ENCODE measurements at regions not wholly inside any gene's neighbourhood (a gene's known extent, or its start where the extent isn't known, plus 50 kb on each side); places are given as distances from the start of the nearest gene placed in this dataset.
A peak's percentile ranks its signal among the peaks of the same experiment; 100 is the strongest.
"Not testable (repeated sequence)": the region's sequence is repeated elsewhere in the genome, so short reads cannot be mapped to it uniquely, and the experiment has no call there.

DNA sequence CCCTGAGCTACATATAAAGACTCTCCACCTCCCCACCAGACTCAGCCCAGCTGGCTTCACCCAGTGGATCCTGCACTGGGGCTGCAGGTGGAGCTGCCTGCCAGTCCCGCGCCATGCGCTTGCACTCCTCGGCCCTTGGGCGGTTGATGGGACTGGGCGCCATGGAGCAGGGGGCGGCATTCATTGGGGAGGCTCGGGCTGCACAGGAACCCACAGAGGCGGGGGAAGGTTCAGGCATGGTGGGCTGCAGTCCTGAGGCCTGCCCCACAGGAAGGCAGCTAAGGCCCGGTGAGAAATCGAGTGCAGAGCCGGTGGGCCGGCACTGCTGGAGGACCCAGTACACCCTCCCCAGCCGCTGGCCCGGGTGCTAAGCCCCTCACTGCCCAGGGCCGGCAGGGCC is 157.2 kb upstream of the GNAI1 start:
- TF ChIP-seq, protein P1, sequence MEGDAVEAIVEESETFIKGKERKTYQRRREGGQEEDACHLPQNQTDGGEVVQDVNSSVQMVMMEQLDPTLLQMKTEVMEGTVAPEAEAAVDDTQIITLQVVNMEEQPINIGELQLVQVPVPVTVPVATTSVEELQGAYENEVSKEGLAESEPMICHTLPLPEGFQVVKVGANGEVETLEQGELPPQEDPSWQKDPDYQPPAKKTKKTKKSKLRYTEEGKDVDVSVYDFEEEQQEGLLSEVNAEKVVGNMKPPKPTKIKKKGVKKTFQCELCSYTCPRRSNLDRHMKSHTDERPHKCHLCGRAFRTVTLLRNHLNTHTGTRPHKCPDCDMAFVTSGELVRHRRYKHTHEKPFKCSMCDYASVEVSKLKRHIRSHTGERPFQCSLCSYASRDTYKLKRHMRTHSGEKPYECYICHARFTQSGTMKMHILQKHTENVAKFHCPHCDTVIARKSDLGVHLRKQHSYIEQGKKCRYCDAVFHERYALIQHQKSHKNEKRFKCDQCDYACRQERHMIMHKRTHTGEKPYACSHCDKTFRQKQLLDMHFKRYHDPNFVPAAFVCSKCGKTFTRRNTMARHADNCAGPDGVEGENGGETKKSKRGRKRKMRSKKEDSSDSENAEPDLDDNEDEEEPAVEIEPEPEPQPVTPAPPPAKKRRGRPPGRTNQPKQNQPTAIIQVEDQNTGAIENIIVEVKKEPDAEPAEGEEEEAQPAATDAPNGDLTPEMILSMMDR (IDR thresholded peaks at IDR 0.05), result no peak
- no peaks in the 10 kb centered on the region for H3K27me3 Mint-ChIP-seq

DNA sequence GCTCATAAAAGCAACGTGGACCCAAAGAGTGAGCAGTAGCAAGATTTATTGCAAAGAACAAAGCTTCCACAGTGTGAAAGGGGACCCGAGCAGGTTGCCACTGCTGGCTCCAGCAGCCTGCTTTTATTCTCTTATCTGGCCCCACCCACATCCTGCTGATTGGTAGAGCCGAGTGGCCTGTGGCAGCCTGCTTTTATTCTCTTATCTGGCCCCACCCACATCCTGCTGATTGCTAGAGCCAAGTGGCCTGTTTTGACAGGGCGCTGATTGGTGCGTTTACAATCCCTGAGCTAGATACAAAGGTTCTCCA is 158.0 kb upstream of the GNAI1 start:
- H3K36me3 Mint-ChIP-seq (ENCODE audit: low read depth); H3K27me3 Mint-ChIP-seq; intact Hi-C loops (cut with DNase I, micrococcal nuclease); H3K27me3 ChIP-seq (ENCODE audit: control insufficient read depth in 1 of 2, insufficient read depth in 2 of 2, low read length in 2 of 2); CTCF ChIA-PET; H3K36me3 ChIP-seq (ENCODE audit: insufficient read depth, low read length); H3K9me3 ChIP-seq (ENCODE audit: control insufficient read depth in 1 of 2, insufficient read depth in 1 of 2, low read length in 2 of 2); H3K27ac Mint-ChIP-seq; H3K9me3 Mint-ChIP-seq; H3K4me1 ChIP-seq (ENCODE audit: insufficient read depth, low read length); H3K27ac ChIP-seq (ENCODE audit: low read depth in 1 of 2, low read length in 2 of 2): not testable (repeated sequence)
- ATAC-seq (ENCODE audit: poor library complexity), result peak; percentile 60
- H3K4me1 Mint-ChIP-seq (ENCODE audit: low read depth), result peaks cover 13% of the 10 kb centered on the region
- peak in 2 of 14 experiments; percentile 4 to 10 for DNase-seq
- peak overlapping the region; percentile 9 for H3K4me3 ChIP-seq (ENCODE audit: low read length)
- POLR2A ChIA-PET, result interaction anchor here (0.7 to 1.1 kb wide), 3 partner anchors 65 to 132 kb away, joined by 3 to 4 read pairs (median 4); no protein-coding TSS in a partner anchor
- peak overlapping the region; percentile 82 for H3K4me3 Mint-ChIP-seq

More for the DNA sequence above, 157.2 kb upstream of the GNAI1 start:
- DNase-seq (no peak), ATAC-seq (ENCODE audit: poor library complexity) (no peak)
- H3K27ac ChIP-seq (ENCODE audit: low read depth in 1 of 2, low read length in 2 of 2), result no peak overlapping the region
- H3K4me1 Mint-ChIP-seq (ENCODE audit: low read depth), result peaks cover 13% of the 10 kb centered on the region
- H3K9me3 Mint-ChIP-seq, result peaks cover 7% of the 10 kb centered on the region
- H3K27me3 ChIP-seq (ENCODE audit: control insufficient read depth in 1 of 2, insufficient read depth in 2 of 2, low read length in 2 of 2), result no peaks in the 10 kb centered on the region
- H3K36me3 ChIP-seq (ENCODE audit: insufficient read depth, low read length), result no peaks in the 10 kb centered on the region
- H3K4me3 Mint-ChIP-seq, result no peak overlapping the region
- H3K9me3 ChIP-seq (ENCODE audit: control insufficient read depth in 1 of 2, insufficient read depth in 1 of 2, low read length in 2 of 2), result peaks cover 0 to 9% of the 10 kb centered on the region in 2 experiments
- no peak overlapping the region for H3K27ac Mint-ChIP-seq
- ChIA-PET POLR2A (no interaction called here), CTCF (no interaction called here)
- H3K36me3 Mint-ChIP-seq (ENCODE audit: low read depth), result no peaks in the 10 kb centered on the region
- H3K4me3 ChIP-seq (ENCODE audit: low read length), result no peak overlapping the region
- H3K4me1 ChIP-seq (ENCODE audit: insufficient read depth, low read length), result no peaks in the 10 kb centered on the region
- intact Hi-C loops (cut with DNase I, micrococcal nuclease), result no loop called here

DNA sequence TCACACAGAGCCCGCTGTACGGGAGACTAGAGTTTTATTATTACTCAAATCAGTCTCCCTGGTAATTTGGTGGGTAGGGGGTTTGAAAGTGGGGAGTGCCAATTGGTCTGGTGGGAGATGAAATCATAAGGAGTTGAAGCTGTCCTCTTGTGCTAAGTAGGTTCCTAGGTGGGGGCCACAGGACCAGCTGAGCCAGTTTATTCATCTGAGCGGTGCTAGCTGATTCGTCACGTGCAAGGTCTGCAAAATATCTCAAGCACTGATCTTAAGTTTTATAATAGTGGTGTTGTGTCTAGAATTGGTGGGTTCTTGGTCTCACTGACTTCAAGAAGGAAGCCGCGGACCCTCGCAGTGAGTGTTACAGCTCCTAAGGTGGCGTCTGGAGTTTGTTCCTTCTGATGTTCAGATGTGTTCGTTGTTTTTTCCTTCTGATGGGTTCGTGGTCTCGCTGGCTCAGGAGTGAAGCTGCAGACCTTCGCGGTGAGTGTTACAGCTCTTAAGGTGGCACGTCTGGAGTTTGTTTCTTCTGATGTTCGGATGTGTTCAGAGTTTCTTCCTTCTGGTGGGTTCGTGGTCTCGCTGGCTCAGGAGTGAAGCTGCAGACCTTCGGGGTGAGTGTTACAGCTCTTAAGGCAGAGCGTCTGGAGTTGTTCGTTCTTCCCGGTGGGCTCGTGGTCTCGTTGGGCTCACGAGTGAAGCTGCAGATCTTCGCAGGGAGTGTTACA is 158.5 kb upstream of the GNAI1 start:
- intact Hi-C loops (cut with DNase I, micrococcal nuclease); H3K9me3 Mint-ChIP-seq; H3K4me1 ChIP-seq (ENCODE audit: insufficient read depth, low read length); CTCF ChIA-PET; H3K27me3 ChIP-seq (ENCODE audit: control insufficient read depth in 1 of 2, insufficient read depth in 2 of 2, low read length in 2 of 2); H3K27ac ChIP-seq (ENCODE audit: low read depth in 1 of 2, low read length in 2 of 2); ATAC-seq (ENCODE audit: poor library complexity); H3K9me3 ChIP-seq (ENCODE audit: control insufficient read depth in 1 of 2, insufficient read depth in 1 of 2, low read length in 2 of 2); H3K36me3 ChIP-seq (ENCODE audit: insufficient read depth, low read length); H3K27ac Mint-ChIP-seq; H3K36me3 Mint-ChIP-seq (ENCODE audit: low read depth); H3K27me3 Mint-ChIP-seq: not testable (repeated sequence)
- POLR2A ChIA-PET, result interaction anchor here (0.7 to 1.1 kb wide), 2 partner anchors 64 to 86 kb away, joined by 4 read pairs; no protein-coding TSS in a partner anchor
- Mint-ChIP-seq H3K4me3 (peak overlapping the region; percentile 82), H3K4me1 (ENCODE audit: low read depth) (peaks cover 13% of the 10 kb centered on the region)
- H3K4me3 ChIP-seq (ENCODE audit: low read length), result peak overlapping the region; percentile 9
- peak in 1 of 14 experiments; percentile 1 for DNase-seq

- TF ChIP-seq, protein P1 (IDR thresholded peaks at IDR 0.05), result no peak
- no peak for DNase-seq
- Histone ChIP-seq H3K9me3 (ENCODE audit: control insufficient read depth in 1 of 2, insufficient read depth in 1 of 2, low read length in 2 of 2) (peaks cover 0 to 9% of the 10 kb centered on the region in 2 experiments), H3K27ac (ENCODE audit: low read depth in 1 of 2, low read length in 2 of 2) (no peak overlapping the region), H3K4me1 (ENCODE audit: insufficient read depth, low read length) (no peaks in the 10 kb centered on the region), H3K27me3 (ENCODE audit: control insufficient read depth in 1 of 2, insufficient read depth in 2 of 2, low read length in 2 of 2) (no peaks in the 10 kb centered on the region), H3K36me3 (ENCODE audit: insufficient read depth, low read length) (no peaks in the 10 kb centered on the region), H3K4me3 (ENCODE audit: low read length) (no peak overlapping the region)
- ChIA-PET POLR2A (no interaction called here), CTCF (interaction anchor here (0.6 kb wide), 1 partner anchor 361 kb away, joined by 3 read pairs; no protein-coding TSS in a partner anchor)
- Mint-ChIP-seq H3K36me3 (ENCODE audit: low read depth) (no peaks in the 10 kb centered on the region), H3K27me3 (no peaks in the 10 kb centered on the region), H3K4me3 (no peak overlapping the region), H3K27ac (no peak overlapping the region), H3K9me3 (peaks cover 7% of the 10 kb centered on the region), H3K4me1 (ENCODE audit: low read depth) (peaks cover 13% of the 10 kb centered on the region)
- ATAC-seq (ENCODE audit: poor library complexity), result no peak
- intact Hi-C loops (cut with DNase I, micrococcal nuclease), result no loop called here
These were observed 161.2 kb upstream of the GNAI1 start for GRCh38 chr7:79973455-79973854.

Data from CD4-positive, alpha-beta T cell (primary cell).